Activated CD4-positive, alpha-beta T cell treated with anti-CD3 and anti-CD28 coated beads, Interleukin-2, amount 10 ng/mL, durations not matched to agents 7 days and 5 days (primary cell): ENCODE measurements at regions not wholly inside any gene's neighbourhood (a gene's known extent, or its start where the extent isn't known, plus 50 kb on each side); places are given as distances from the start of the nearest gene placed in this dataset.
"Not testable (repeated sequence)": the region's sequence is repeated elsewhere in the genome, so short reads cannot be mapped to it uniquely, and the experiment has no call there.

Source experiments
- CTCF ChIA-PET: fragments of 350-600 bp; sonication (Branson Sonifier 250); formaldehyde crosslinking; loops from one replicate; lab custom pipeline; 2021; ENCODE audit warnings: antibody characterized with exemption; lab: Charles Lee
- POLR2A ChIA-PET: fragments of 350-600 bp; sonication (Branson Sonifier 250); formaldehyde crosslinking; loops from one replicate; lab custom pipeline; 2021; ENCODE audit warnings: antibody characterized with exemption; lab: Charles Lee
- DNase-seq: peaks from one replicate; pipeline ENCODE4 v3.0.0-alpha.2; 2020
- H3K27ac Mint-ChIP-seq: one replicate; pipeline ENCODE4 v1.8.0; 2021; ENCODE audit warnings: mild to moderate bottlenecking, moderate library complexity, mixed read lengths
- H3K27me3 Mint-ChIP-seq: one replicate; pipeline ENCODE4 v1.8.0; 2021; ENCODE audit warnings: mixed read lengths
- H3K36me3 Mint-ChIP-seq: one replicate; pipeline ENCODE4 v1.8.0; 2021; ENCODE audit warnings: low read depth, mixed read lengths
- H3K4me1 Mint-ChIP-seq: one replicate; pipeline ENCODE4 v1.8.0; 2021; ENCODE audit warnings: mixed read lengths
- H3K4me3 Mint-ChIP-seq: one replicate; pipeline ENCODE4 v1.8.0; 2021; ENCODE audit warnings: mild to moderate bottlenecking, moderate library complexity, mixed read lengths
- H3K9me3 Mint-ChIP-seq: one replicate; pipeline ENCODE4 v1.8.0; 2021; ENCODE audit warnings: mixed read lengths

GRCh38 chr17:5898406-5898805, 171.8 kb upstream of the WSCD1 start:
- no peak for DNase-seq
- ChIA-PET POLR2A (no interaction called here), CTCF (no interaction called here)
- Mint-ChIP-seq H3K27ac (no peak overlapping the region), H3K27me3 (peaks cover 5% of the 10 kb centered on the region), H3K4me3 (no peak overlapping the region), H3K36me3 (no peaks in the 10 kb centered on the region), H3K4me1 (peaks cover 3% of the 10 kb centered on the region), H3K9me3 (no peaks in the 10 kb centered on the region)

DNA sequence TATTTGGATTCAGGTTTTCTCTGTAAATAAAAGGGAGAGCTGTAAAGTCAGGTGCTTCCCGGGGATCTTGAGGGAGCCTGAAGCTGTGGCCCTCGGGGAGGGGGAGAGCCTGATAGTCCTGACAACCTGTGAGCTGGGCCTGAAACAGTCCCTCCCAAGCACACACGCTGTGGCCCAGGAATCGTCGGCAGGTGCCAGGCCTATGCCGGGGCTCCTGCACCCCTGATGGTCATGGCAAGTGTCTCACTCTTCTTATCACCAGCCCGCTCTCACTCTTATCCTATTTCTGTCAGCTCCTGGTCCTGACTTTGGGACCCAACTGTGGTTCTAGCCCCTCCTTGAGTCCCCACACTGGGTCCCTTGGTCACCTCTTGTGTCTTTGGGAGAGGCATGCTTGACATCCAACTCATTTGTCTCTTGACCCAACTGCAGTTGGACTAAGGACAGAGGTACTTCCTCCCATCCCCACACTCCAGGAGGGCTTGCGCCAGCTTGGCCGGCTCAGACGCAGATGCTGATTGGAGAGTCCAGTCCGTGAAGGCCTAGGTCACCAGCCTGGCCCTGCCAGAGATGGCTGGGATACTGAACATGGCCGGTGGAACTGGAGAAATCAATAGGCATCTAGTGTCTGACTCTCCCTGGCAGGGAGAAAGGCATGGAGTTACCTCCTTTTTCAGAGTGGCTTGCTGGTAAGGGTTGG, 170.5 kb upstream of the WSCD1 start:
- ChIA-PET POLR2A (no interaction called here), CTCF (no interaction called here)
- no peak for DNase-seq
- Mint-ChIP-seq H3K27ac (no peak overlapping the region), H3K4me3 (no peak overlapping the region), H3K4me1 (peaks cover 3% of the 10 kb centered on the region), H3K27me3 (peaks cover 1% of the 10 kb centered on the region), H3K9me3 (no peaks in the 10 kb centered on the region), H3K36me3 (no peaks in the 10 kb centered on the region)

DNA sequence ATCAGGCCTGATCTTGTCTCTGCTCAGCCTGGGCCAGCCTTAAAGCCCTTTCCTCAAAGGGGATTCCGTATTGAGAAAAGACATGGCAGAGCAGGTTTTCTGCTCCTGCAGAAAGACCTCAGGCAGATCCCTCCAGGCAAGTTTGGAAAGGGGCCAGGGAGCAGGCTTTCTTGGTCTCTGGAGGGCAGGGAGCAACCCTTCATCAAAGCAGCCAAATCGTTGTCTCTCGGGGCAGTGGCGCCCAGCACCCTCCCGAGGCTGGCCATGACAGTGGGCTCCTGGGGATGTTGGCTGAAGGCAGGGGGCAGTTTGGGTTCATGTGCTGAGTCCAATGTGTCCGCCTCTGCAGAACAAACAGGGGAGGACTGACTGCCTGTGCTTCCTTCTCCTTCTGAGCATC, 168.4 kb upstream of the WSCD1 start:
- H3K4me3 Mint-ChIP-seq, result no peak overlapping the region
- no peaks in the 10 kb centered on the region for H3K9me3 Mint-ChIP-seq
- no peak overlapping the region for H3K27ac Mint-ChIP-seq
- peaks cover 1% of the 10 kb centered on the region for H3K27me3 Mint-ChIP-seq
- no peak for DNase-seq
- CTCF ChIA-PET, result no interaction called here
- H3K36me3 Mint-ChIP-seq, result no peaks in the 10 kb centered on the region
- H3K4me1 Mint-ChIP-seq, result peaks cover 3% of the 10 kb centered on the region
- POLR2A ChIA-PET, result no interaction called here

DNA sequence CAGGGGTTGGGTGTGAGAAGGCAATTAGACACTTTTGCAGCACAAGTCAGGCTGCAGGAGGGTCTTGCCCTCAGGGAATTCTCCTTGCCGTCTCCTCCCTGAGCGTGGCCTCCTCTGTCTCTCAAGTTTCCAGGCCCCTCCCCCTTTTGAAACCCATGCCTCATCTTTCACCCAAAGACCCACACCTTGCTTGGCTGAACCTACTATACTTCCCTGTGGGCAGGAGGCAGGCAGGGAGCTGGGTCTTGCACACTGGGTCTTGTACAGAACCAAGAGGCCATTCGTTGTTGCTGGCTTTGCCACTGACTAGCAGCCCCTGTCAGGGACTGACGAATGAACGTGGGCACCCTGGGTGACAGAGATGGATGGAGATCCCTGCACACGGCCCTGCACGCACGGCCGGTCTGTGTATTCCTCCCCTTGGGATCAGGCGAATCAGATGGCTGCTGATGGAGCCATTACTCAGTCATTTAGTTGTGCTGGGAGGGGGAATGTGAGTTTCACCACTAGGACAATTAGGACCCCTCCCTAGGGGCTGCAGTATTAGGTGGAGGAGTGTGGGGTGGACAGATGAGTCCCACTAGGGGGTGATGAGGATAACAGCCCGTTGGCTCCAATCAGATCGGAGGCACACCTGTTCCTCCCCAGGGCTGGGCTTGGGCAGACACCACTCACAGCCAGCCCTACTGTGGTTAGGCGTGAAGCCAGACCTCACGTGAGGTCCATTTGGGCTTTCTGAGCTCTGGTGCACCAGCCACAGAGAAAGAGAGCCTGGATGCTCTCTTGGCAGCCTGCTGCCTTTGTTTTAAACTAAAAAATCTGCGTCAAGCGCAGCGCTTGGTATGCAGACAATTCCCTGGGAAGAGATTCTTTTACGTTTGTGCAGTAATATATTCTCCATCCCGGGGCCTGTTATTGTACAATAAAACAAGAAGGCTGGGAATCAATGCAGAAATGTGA, 167.7 kb upstream of the WSCD1 start:
- no peak for DNase-seq
- Mint-ChIP-seq H3K27ac (no peak overlapping the region), H3K9me3 (no peaks in the 10 kb centered on the region), H3K4me3 (no peak overlapping the region), H3K36me3 (no peaks in the 10 kb centered on the region), H3K4me1 (no peaks in the 10 kb centered on the region), H3K27me3 (peaks cover 1% of the 10 kb centered on the region)
- ChIA-PET POLR2A (no interaction called here), CTCF (no interaction called here)

GRCh38 chr17:5911919-5912318, 158.3 kb upstream of the WSCD1 start:
- POLR2A ChIA-PET, result no interaction called here
- no peak for DNase-seq
- Mint-ChIP-seq H3K27me3 (peaks cover 2% of the 10 kb centered on the region), H3K36me3 (no peaks in the 10 kb centered on the region), H3K4me3 (no peak overlapping the region), H3K4me1 (no peaks in the 10 kb centered on the region), H3K9me3 (no peaks in the 10 kb centered on the region), H3K27ac (no peak overlapping the region)
- CTCF ChIA-PET, result no interaction called here

DNA sequence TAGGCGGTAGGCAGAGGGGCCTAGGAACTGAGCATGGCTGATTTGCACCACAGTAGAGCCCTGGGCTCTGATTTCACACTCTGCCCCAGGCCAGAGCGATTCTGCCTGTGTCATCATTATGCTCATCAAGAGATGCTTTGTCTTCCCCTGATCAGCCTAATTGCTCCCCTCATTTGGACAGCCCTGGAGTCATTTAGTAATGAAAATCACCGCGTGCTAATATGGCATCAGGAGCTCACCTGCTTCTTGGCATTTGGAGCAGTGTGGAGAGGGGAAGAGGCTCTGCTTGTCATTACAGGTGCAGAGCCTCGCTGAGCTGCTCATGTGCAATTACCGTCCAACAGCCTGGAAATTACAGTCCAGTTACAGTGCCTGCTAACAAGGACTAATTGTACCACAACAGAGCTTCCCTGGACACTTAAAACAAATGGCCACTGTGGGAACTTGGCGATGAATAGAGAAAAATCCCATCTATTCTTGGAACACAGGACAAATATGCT, 157.1 kb upstream of the WSCD1 start:
- ChIA-PET CTCF (no interaction called here), POLR2A (no interaction called here)
- no peak overlapping the region for H3K27ac Mint-ChIP-seq
- no peaks in the 10 kb centered on the region for H3K9me3 Mint-ChIP-seq
- H3K4me3 Mint-ChIP-seq, result no peak overlapping the region
- no peak for DNase-seq
- no peaks in the 10 kb centered on the region for H3K36me3 Mint-ChIP-seq
- no peaks in the 10 kb centered on the region for H3K27me3 Mint-ChIP-seq
- no peaks in the 10 kb centered on the region for H3K4me1 Mint-ChIP-seq

DNA sequence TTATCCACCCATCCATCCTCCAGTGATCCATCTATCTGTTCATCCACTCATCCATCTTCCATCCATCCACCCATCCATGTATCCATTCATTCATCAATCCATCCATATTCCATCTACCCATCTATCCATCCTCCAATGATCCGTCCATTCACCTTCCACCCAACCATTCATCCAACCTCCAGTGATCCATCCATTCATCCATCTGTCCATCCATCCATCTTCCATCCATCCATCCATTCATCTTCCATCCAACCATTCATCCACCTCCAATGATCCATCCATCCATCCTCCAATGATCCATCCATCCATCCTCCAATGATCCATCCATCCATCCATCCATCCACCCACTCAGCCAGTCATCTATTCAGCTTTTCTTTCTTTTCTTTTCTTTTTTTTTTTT, 156.5 kb upstream of the WSCD1 start:
- H3K4me3 Mint-ChIP-seq, result no peak overlapping the region

DNA sequence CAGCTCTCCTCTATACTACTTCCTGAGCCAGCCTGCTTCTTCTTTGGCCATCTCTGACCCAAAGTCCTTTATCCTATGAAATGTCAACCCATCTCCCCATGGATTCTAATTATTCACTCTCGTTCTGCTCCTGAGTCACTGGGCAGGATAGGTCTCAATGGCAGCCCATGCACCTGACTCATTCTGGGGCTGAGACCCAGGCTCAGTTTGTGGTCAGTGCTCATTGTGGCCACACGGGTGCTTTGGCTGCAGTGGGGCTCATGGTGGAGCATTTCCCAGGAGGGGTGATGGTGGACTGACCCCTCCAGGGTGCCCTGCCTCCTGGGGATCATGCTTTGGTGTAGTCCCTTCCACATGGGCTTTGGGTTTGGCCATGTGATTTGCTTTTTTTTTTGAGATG, 154.8 kb upstream of the WSCD1 start:
- Mint-ChIP-seq H3K4me1 (no peaks in the 10 kb centered on the region), H3K36me3 (no peaks in the 10 kb centered on the region), H3K9me3 (no peaks in the 10 kb centered on the region), H3K27ac (no peak overlapping the region), H3K4me3 (no peak overlapping the region), H3K27me3 (no peaks in the 10 kb centered on the region)
- ChIA-PET CTCF (no interaction called here), POLR2A (no interaction called here)
- DNase-seq, result no peak

More for the DNA sequence above, 156.5 kb upstream of the WSCD1 start:
- Mint-ChIP-seq H3K36me3 (no peaks in the 10 kb centered on the region), H3K4me1 (no peaks in the 10 kb centered on the region), H3K27me3 (no peaks in the 10 kb centered on the region), H3K9me3 (no peaks in the 10 kb centered on the region), H3K27ac (no peak overlapping the region)
- POLR2A ChIA-PET, result no interaction called here
- CTCF ChIA-PET, result no interaction called here
- no peak for DNase-seq

- no peaks in the 10 kb centered on the region for H3K4me1 Mint-ChIP-seq
Measured at GRCh38 chr17:5919089-5919488, 151.1 kb upstream of the WSCD1 start.

GRCh38 chr17:5921512-5922282, 148.5 kb upstream of the WSCD1 start:
- no peaks in the 10 kb centered on the region for H3K4me1 Mint-ChIP-seq
- H3K4me3 Mint-ChIP-seq, result no peak overlapping the region
- no peak for DNase-seq
- no peaks in the 10 kb centered on the region for H3K9me3 Mint-ChIP-seq
- H3K27ac Mint-ChIP-seq, result no peak overlapping the region
- H3K27me3 Mint-ChIP-seq, result no peaks in the 10 kb centered on the region
- ChIA-PET POLR2A (no interaction called here), CTCF (no interaction called here)
- no peaks in the 10 kb centered on the region for H3K36me3 Mint-ChIP-seq

More at GRCh38 chr17:5919089-5919488, 151.1 kb upstream of the WSCD1 start:
- ChIA-PET POLR2A (no interaction called here), CTCF (no interaction called here)
- Mint-ChIP-seq H3K27me3 (no peaks in the 10 kb centered on the region), H3K9me3 (no peaks in the 10 kb centered on the region), H3K36me3 (no peaks in the 10 kb centered on the region), H3K27ac (no peak overlapping the region), H3K4me3 (no peak overlapping the region)
- no peak for DNase-seq

GRCh38 chr17:5922476-5922875, 147.7 kb upstream of the WSCD1 start:
- DNase-seq, result no peak
- ChIA-PET POLR2A (no interaction called here), CTCF (no interaction called here)
- Mint-ChIP-seq H3K4me1 (no peaks in the 10 kb centered on the region), H3K27ac (no peak overlapping the region), H3K9me3 (no peaks in the 10 kb centered on the region), H3K4me3 (no peak overlapping the region), H3K36me3 (no peaks in the 10 kb centered on the region), H3K27me3 (no peaks in the 10 kb centered on the region)

DNA sequence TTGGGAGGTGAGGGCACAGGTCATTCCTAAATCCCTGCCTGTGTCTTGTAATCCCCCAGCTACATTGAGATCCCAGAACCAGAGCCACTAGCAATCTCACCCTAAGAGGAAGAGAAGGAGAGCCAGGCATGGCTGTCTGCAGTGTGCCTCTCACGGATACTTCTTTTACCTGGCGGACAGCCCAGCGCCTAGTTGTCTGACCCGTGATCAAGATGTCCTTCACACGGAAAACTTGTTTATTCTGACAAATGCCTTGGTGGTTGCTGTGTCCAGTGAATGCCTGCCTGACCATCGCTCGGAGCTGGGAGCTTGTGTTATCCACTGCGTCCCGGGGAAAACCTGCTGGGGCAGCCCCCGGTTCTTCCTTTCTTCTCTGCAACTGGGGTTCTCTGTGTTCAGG, 140.5 kb upstream of the WSCD1 start:
- Mint-ChIP-seq H3K36me3 (no peaks in the 10 kb centered on the region), H3K4me3 (no peak overlapping the region), H3K9me3 (peaks cover 3% of the 10 kb centered on the region), H3K27ac (no peak overlapping the region), H3K27me3 (peaks cover 3% of the 10 kb centered on the region), H3K4me1 (no peaks in the 10 kb centered on the region)
- POLR2A ChIA-PET, result no interaction called here
- CTCF ChIA-PET, result interaction anchor here (0.6 kb wide), 1 partner anchor 494 kb away, joined by 3 read pairs; no protein-coding TSS in a partner anchor
- no peak for DNase-seq

DNA sequence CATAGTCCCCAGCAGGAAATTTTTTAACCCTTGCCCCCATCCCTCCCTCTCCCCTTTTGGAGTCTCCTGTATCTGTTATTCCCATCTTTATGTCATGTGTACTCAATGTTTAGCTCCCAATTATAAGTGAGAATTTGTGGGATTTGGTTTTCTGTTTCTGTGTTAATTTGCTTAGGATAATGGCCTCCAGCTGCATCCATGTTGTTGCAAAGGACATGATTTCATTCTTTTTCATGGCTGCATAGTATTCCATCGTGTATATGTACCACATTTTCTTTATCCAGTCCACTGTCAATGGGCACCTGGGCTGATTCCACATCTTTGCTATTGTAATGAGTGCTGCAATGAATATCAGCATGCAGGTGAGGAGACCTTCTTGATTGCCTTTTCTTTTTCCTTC, 139.6 kb upstream of the WSCD1 start:
- H3K27me3 Mint-ChIP-seq, CTCF ChIA-PET, H3K4me1 Mint-ChIP-seq, DNase-seq, H3K4me3 Mint-ChIP-seq, H3K9me3 Mint-ChIP-seq, H3K36me3 Mint-ChIP-seq, POLR2A ChIA-PET, H3K27ac Mint-ChIP-seq: not testable (repeated sequence)
